Neural progenitor cell (in vitro differentiated cells): ENCODE measurements at regions not wholly inside any gene's neighbourhood (a gene's known extent, or its start where the extent isn't known, plus 50 kb on each side); places are given as distances from the start of the nearest gene placed in this dataset.

Experiments
- CTCF ChIP-seq: fragments of 200-600 bp; sonication (generic); IDR thresholded peaks from 2 replicates; pipeline ENCODE4 v1.5.1; 2017; ENCODE audit warnings: antibody characterized with exemption, mild to moderate bottlenecking
- EZH2 ChIP-seq: fragments of 200-600 bp; sonication (generic); IDR thresholded peaks from 2 replicates; pipeline ENCODE4 v1.6.1; 2017; ENCODE audit warnings: antibody characterized with exemption, mild to moderate bottlenecking, moderate library complexity
- EZH2phosphoT487 ChIP-seq: fragments of 200-600 bp; sonication (generic); IDR thresholded peaks from 2 replicates; pipeline ENCODE4 v1.6.1; 2017; ENCODE audit warnings: antibody characterized with exemption

GRCh38 chr12:102294568-102294967 lies 96.9 kb upstream of the PMCH start:
- TF ChIP-seq CTCF (no peak), EZH2phosphoT487 (no peak), EZH2 (no peak)
